Neural cell (in vitro differentiated cells): ENCODE measurements at regions not wholly inside any gene's neighbourhood (a gene's known extent, or its start where the extent isn't known, plus 50 kb on each side); places are given as distances from the start of the nearest gene placed in this dataset.
A peak's percentile ranks its signal among the peaks of the same experiment; 100 is the strongest.

ENCODE experiments used
- CTCF ChIP-seq: fragments of 450-650 bp; IDR thresholded peaks from 2 replicates; pipeline ENCODE4 v1.5.1; 2014; ENCODE audit warnings: antibody characterized with exemption, mild to moderate bottlenecking, moderate library complexity; ENCODE audit not compliant: poor library complexity, severe bottlenecking
- EP300 ChIP-seq: fragments of 450-650 bp; conservative IDR thresholded peaks from 2 replicates; pipeline ENCODE4 v1.6.1; 2014; ENCODE audit warnings: antibody characterized with exemption, mild to moderate bottlenecking, moderate library complexity; ENCODE audit not compliant: poor library complexity, severe bottlenecking

- TF ChIP-seq CTCF (no peak), EP300 (peak; percentile 76)
Measured at GRCh38 chr13:90683711-90684131, 663.8 kb upstream of the MIR17HG start.
